Sigmoid colon (tissue), 4 donors: ENCODE measurements at regions not wholly inside any gene's neighbourhood (a gene's known extent, or its start where the extent isn't known, plus 50 kb on each side); places are given as distances from the start of the nearest gene placed in this dataset.

Experiments
- CTCF ChIP-seq, 4 experiments: fragments of 450-650 bp in 3 of 4; fragments of 200-600 bp in 1 of 4; IDR thresholded peaks; one replicate each; pipeline ENCODE4 v1.5.1; 2016 to 2019; ENCODE audit warnings: antibody characterized with exemption in 4 of 4, mild to moderate bottlenecking in 3 of 4, moderate library complexity in 2 of 4
- EP300 ChIP-seq, 4 donors: sonication (generic); formaldehyde crosslinking; IDR thresholded peaks; one replicate each; pipeline ENCODE4 v1.6.1; 2017; ENCODE audit warnings: antibody characterized with exemption in 4 of 4
- POLR2A ChIP-seq, 2 donors: fragments of 450-650 bp; IDR thresholded peaks; one replicate each; pipeline ENCODE4 v1.6.1; 2016; ENCODE audit warnings: antibody characterized with exemption in 2 of 2, mild to moderate bottlenecking in 2 of 2, moderate library complexity in 2 of 2
- POLR2AphosphoS5 ChIP-seq, 4 donors: sonication (generic); formaldehyde crosslinking; IDR thresholded peaks; one replicate each; pipeline ENCODE4 v1.6.1; 2017; ENCODE audit warnings: antibody characterized with exemption in 4 of 4

- TF ChIP-seq POLR2A (IDR thresholded peaks at IDR 0.05): no peak
- no peak for TF ChIP-seq CTCF (IDR thresholded peaks at IDR 0.05)
- no peak for TF ChIP-seq POLR2AphosphoS5 (IDR thresholded peaks at IDR 0.05)
- TF ChIP-seq EP300 (IDR thresholded peaks at IDR 0.05): no peak
Measured at GRCh38 chr10:52635651-52636050, 136.9 kb downstream of the MBL2 start.
